CD14-positive monocyte (primary cell): ENCODE measurements at regions not wholly inside any gene's neighbourhood (a gene's known extent, or its start where the extent isn't known, plus 50 kb on each side); places are given as distances from the start of the nearest gene placed in this dataset.

Experiments used
- DNase-seq, 3 donors: peaks; one replicate each; pipeline ENCODE4 v3.0.0-alpha.2; 2011 to 2022
- H2AFZ ChIP-seq: 2 replicates; pipeline ENCODE4 v1.6.0; 2012; ENCODE audit warnings: mild to moderate bottlenecking, low read depth, low read length, inconsistent platforms; ENCODE audit not compliant: insufficient read depth, poor library complexity, severe bottlenecking
- H3K27ac ChIP-seq, 2 donors: 1 replicate in 1 of 2; 2 replicates in 1 of 2; pipeline ENCODE4 v1.5.1; 2012 to 2013; ENCODE audit warnings: low read length in 2 of 2, control low read depth in 1 of 2, inconsistent platforms in 1 of 2, low read depth in 1 of 2, mild to moderate bottlenecking in 1 of 2
- H3K27me3 ChIP-seq, 2 donors: one replicate each; pipeline versions ENCODE4 v1.6.0 to v1.6.1; 2011 to 2013; ENCODE audit warnings: low read length in 2 of 2; ENCODE audit not compliant: control insufficient read depth in 2 of 2, insufficient read depth in 2 of 2
- H3K36me3 ChIP-seq, 2 donors: replicated peaks in 1 of 2; 1 replicate in 1 of 2; 2 replicates in 1 of 2; pipeline versions ENCODE4 v1.5.1 to v1.6.1; 2012 to 2013; ENCODE audit warnings: low read length in 2 of 2, control low read depth in 1 of 2, inconsistent platforms in 1 of 2, mild to moderate bottlenecking in 1 of 2; ENCODE audit not compliant: insufficient read depth in 2 of 2, control insufficient read depth in 1 of 2
- H3K4me1 ChIP-seq, 2 donors: 1 replicate in 1 of 2; 2 replicates in 1 of 2; pipeline versions ENCODE4 v1.5.1 to v1.6.1; 2012 to 2013; ENCODE audit warnings: low read length in 2 of 2, control low read depth in 1 of 2, inconsistent platforms in 1 of 2, mild to moderate bottlenecking in 1 of 2, moderate library complexity in 1 of 2; ENCODE audit not compliant: insufficient read depth in 2 of 2, control insufficient read depth in 1 of 2
- H3K4me2 ChIP-seq: replicated peaks from 2 replicates; pipeline ENCODE3; 2012; ENCODE audit warnings: low read length, moderate library complexity, mild to moderate bottlenecking; ENCODE audit not compliant: poor library complexity, severe bottlenecking; ENCODE audit errors: extremely low read depth
- H3K4me3 ChIP-seq, 3 experiments: fragments of 200-600 bp in 1 of 3; sonication (generic) in 1 of 3; replicated peaks in 1 of 3; 1 replicate in 2 of 3; 2 replicates in 1 of 3; pipeline ENCODE4 v1.5.1; 2011 to 2013; ENCODE audit warnings: low read length in 3 of 3, mild to moderate bottlenecking in 3 of 3, control low read depth in 2 of 3, low read depth in 2 of 3, inconsistent platforms in 1 of 3, moderate library complexity in 1 of 3
- H3K79me2 ChIP-seq: 2 replicates; pipeline ENCODE4 v1.6.0; 2012; ENCODE audit warnings: mild to moderate bottlenecking, control low read depth, inconsistent platforms, low read length, moderate library complexity; ENCODE audit not compliant: insufficient read depth
- H3K9ac ChIP-seq: 2 replicates; pipeline ENCODE4 v1.6.0; 2017; ENCODE audit warnings: low read length, mild to moderate bottlenecking; ENCODE audit not compliant: insufficient read depth, poor library complexity, severe bottlenecking
- H3K9me3 ChIP-seq, 2 donors: replicated peaks in 1 of 2; 1 replicate in 1 of 2; 2 replicates in 1 of 2; pipeline versions ENCODE4 v1.5.1 to v1.6.1; 2012 to 2013; ENCODE audit warnings: low read length in 2 of 2, control low read depth in 1 of 2; ENCODE audit not compliant: control insufficient read depth in 1 of 2, insufficient read depth in 1 of 2
- H4K20me1 ChIP-seq: 2 replicates; pipeline ENCODE4 v1.6.0; 2012; ENCODE audit warnings: mild to moderate bottlenecking, low read length, control low read depth, moderate library complexity; ENCODE audit not compliant: insufficient read depth
- H3K27ac Mint-ChIP-seq, 7 donors: one replicate each; pipeline ENCODE4 v1.8.0; 2020; ENCODE audit warnings: mild to moderate bottlenecking in 7 of 7, mixed read lengths in 7 of 7, moderate library complexity in 6 of 7, inconsistent platforms in 2 of 7
- H3K27me3 Mint-ChIP-seq, 3 donors: one replicate each; pipeline ENCODE4 v1.8.0; 2021 to 2022; ENCODE audit warnings: low read depth in 3 of 3, mild to moderate bottlenecking in 3 of 3, mixed read lengths in 3 of 3, moderate library complexity in 3 of 3, inconsistent platforms in 1 of 3
- H3K36me3 Mint-ChIP-seq, 2 donors: one replicate each; pipeline ENCODE4 v1.8.0; 2020; ENCODE audit warnings: mixed read lengths in 2 of 2, inconsistent platforms in 1 of 2, mild to moderate bottlenecking in 1 of 2
- H3K4me1 Mint-ChIP-seq: one replicate; pipeline ENCODE4 v1.8.0; 2020; ENCODE audit warnings: mild to moderate bottlenecking, mixed read lengths
- H3K4me3 Mint-ChIP-seq, 2 donors: one replicate each; pipeline ENCODE4 v1.8.0; 2020; ENCODE audit warnings: mild to moderate bottlenecking in 2 of 2, mixed read lengths in 2 of 2, moderate library complexity in 1 of 2
- H3K9me3 Mint-ChIP-seq, 7 donors: one replicate each; pipeline ENCODE4 v1.8.0; 2020 to 2022; ENCODE audit warnings: mixed read lengths in 7 of 7, mild to moderate bottlenecking in 6 of 7, moderate library complexity in 6 of 7, inconsistent platforms in 2 of 7
- CTCF ChIP-seq: fragments of 200-600 bp; IDR thresholded peaks from one replicate; pipeline ENCODE4 v1.8.0; 2022; ENCODE audit warnings: antibody characterized with exemption, mild to moderate bottlenecking
- WGBS: methylation state at CpG from one replicate; pipeline ENCODE4 v1.1.5; 2013; ENCODE audit warnings: missing lambda C conversion rate; ENCODE audit not compliant: insufficient coverage; 5-methylcytosine and 5-hydroxymethylcytosine counted together
- intact Hi-C, 2 donors: fragments of 100-400 bp; cut with micrococcal nuclease; formaldehyde crosslinking; loops; one replicate each; pipeline versions ENCODE4 v1.15.0 to v1.15.1; 2023

GRCh38 chr1:223006371-223006770 is 136.7 kb downstream of the TLR5 start:
- DNase-seq, result no peak
- no peak overlapping the region for H3K27ac Mint-ChIP-seq
- Histone ChIP-seq H3K27me3 (no peaks in the 10 kb centered on the region), H3K36me3 (peaks cover 0 to 8% of the 10 kb centered on the region in 2 donors), H3K4me3 (no peak overlapping the region), H3K9me3 (no peaks in the 10 kb centered on the region), H4K20me1 (no peaks in the 10 kb centered on the region), H3K79me2 (no peaks in the 10 kb centered on the region), H3K4me2 (no peak overlapping the region), H2AFZ (no peak overlapping the region), H3K27ac (no peak overlapping the region), H3K9ac (no peak overlapping the region), H3K4me1 (no peaks in the 10 kb centered on the region)
- no peaks in the 10 kb centered on the region for H3K4me1 Mint-ChIP-seq
- H3K27me3 Mint-ChIP-seq, result peaks cover 0 to 7% (median 5%) of the 10 kb centered on the region in 3 donors
- H3K9me3 Mint-ChIP-seq, result no peaks in the 10 kb centered on the region
- H3K4me3 Mint-ChIP-seq, result no peak overlapping the region
- TF ChIP-seq CTCF, result no peak
- intact Hi-C loops, result no loop called here
- H3K36me3 Mint-ChIP-seq, result peaks cover 9 to 13% of the 10 kb centered on the region in 2 donors
- WGBS, result 97% methylated on average over 4 of the region's 5 CpGs

- Mint-ChIP-seq H3K4me1 (no peaks in the 10 kb centered on the region), H3K9me3 (no peaks in the 10 kb centered on the region), H3K4me3 (no peak overlapping the region), H3K27ac (no peak overlapping the region), H3K27me3 (peaks cover 0 to 7% (median 5%) of the 10 kb centered on the region in 3 donors), H3K36me3 (peaks cover 9 to 13% of the 10 kb centered on the region in 2 donors)
- H3K27ac ChIP-seq, result no peak overlapping the region
- no peak overlapping the region for H3K4me2 ChIP-seq
- no peaks in the 10 kb centered on the region for H3K27me3 ChIP-seq
- no peak for TF ChIP-seq CTCF
- no peaks in the 10 kb centered on the region for H3K79me2 ChIP-seq
- WGBS, result 94% methylated on average over 10 of the region's 11 CpGs
- no peaks in the 10 kb centered on the region for H4K20me1 ChIP-seq
- peaks cover 0 to 8% of the 10 kb centered on the region in 2 donors for H3K36me3 ChIP-seq
- no peak overlapping the region for H2AFZ ChIP-seq
- H3K4me3 ChIP-seq, result no peak overlapping the region
- no peaks in the 10 kb centered on the region for H3K4me1 ChIP-seq
- DNase-seq, result no peak
- intact Hi-C loops, result no loop called here
- H3K9me3 ChIP-seq, result no peaks in the 10 kb centered on the region
- no peak overlapping the region for H3K9ac ChIP-seq
These were observed 136.0 kb downstream of the TLR5 start for GRCh38 chr1:223006917-223007648.
